HepG2 (cell line): ENCODE measurements at regions not wholly inside any gene's neighbourhood (a gene's known extent, or its start where the extent isn't known, plus 50 kb on each side); places are given as distances from the start of the nearest gene placed in this dataset.

Experiments
- ATAC-seq: fragments of 200-7000 bp; cut with Tn5 transposase; 3 replicates; pipeline ENCODE4 v1.9.1; 2020; ENCODE audit warnings: mild to moderate bottlenecking, moderate library complexity
- BruUV-seq: library from RNA; stranded (reverse); fragments of 400-500 nt; replicated peaks from 2 replicates; lab custom pipeline; 2021; lab: Mats Ljungman, UMichigan
- CTCF ChIA-PET: fragments of 300-600 bp; formaldehyde crosslinking; extraction: SDS; loops from one replicate; lab custom pipeline; 2021; ENCODE audit warnings: low total read pairs, inconsistent platforms, low intra/inter-chr PET ratio; lab: Yijun Ruan, JAX
- POLR2A ChIA-PET: fragments of 350-600 bp; sonication (Branson Sonifier 250); formaldehyde crosslinking; loops from one replicate; lab custom pipeline; 2020; ENCODE audit warnings: antibody characterized with exemption, inconsistent platforms; lab: Yijun Ruan, JAX
- DNase-seq: peaks from one replicate; pipeline ENCODE4 v3.0.0-alpha.2; 2015; ENCODE audit warnings: low spot score
- FAIRE-seq: peaks from 3 replicates; lab custom pipeline; 2011; peaks lifted over from hg19 to GRCh38; lab: Jason Lieb, UNC
- H2AFZ ChIP-seq: one replicate; pipeline ENCODE4 v1.6.1; 2011; ENCODE audit warnings: low read length, inconsistent platforms
- H3K27ac ChIP-seq: fragments of 300-600 bp; 3 replicates; pipeline ENCODE4 v1.8.0; 2011; ENCODE audit warnings: mixed run types, mild to moderate bottlenecking, mixed read lengths, low read length, inconsistent platforms; ENCODE audit not compliant: insufficient read depth; ENCODE audit errors: extremely low read length
- H3K27me3 ChIP-seq, 2 experiments: fragments of 200-600 bp in 1 of 2; 2 replicates in 1 of 2; 3 replicates in 1 of 2; pipeline versions ENCODE4 v1.6.0 to v1.8.0; 2011; ENCODE audit warnings: low read length in 2 of 2, mild to moderate bottlenecking in 2 of 2, moderate library complexity in 2 of 2, inconsistent platforms in 1 of 2; ENCODE audit not compliant: insufficient read depth in 2 of 2, control insufficient read depth in 1 of 2
- H3K36me3 ChIP-seq, 2 experiments: fragments of 200-600 bp in 1 of 2; replicated peaks in 1 of 2; 2 replicates in 1 of 2; 3 replicates in 1 of 2; pipeline versions ENCODE4 v1.5.1 to v1.8.0; 2011; ENCODE audit warnings: low read length in 2 of 2, inconsistent platforms in 1 of 2; ENCODE audit not compliant: insufficient read depth in 2 of 2, control insufficient read depth in 1 of 2
- H3K4me1 ChIP-seq: 2 replicates; pipeline ENCODE4 v1.5.1; 2012; ENCODE audit warnings: low read length, inconsistent platforms; ENCODE audit not compliant: insufficient read depth
- H3K4me2 ChIP-seq: 2 replicates; pipeline ENCODE4 v1.6.0; 2011; ENCODE audit warnings: low read depth, low read length, inconsistent platforms
- H3K4me3 ChIP-seq, 3 experiments: fragments of 200-600 bp in 1 of 3; sonication (generic), shearing (Covaris generic) in 1 of 3; replicated peaks in 1 of 3; 2 replicates each; pipeline ENCODE4 v1.5.1; 2011 to 2016; ENCODE audit warnings: low read length in 3 of 3, inconsistent platforms in 2 of 3, low read depth in 2 of 3, mild to moderate bottlenecking in 2 of 3, control low read depth in 1 of 3, mixed read lengths in 1 of 3; ENCODE audit not compliant: insufficient read depth in 1 of 3
- H3K79me2 ChIP-seq: one replicate; pipeline ENCODE4 v1.6.1; 2011; ENCODE audit warnings: low read length, inconsistent platforms; ENCODE audit not compliant: insufficient read depth
- H3K9ac ChIP-seq: 2 replicates; pipeline ENCODE4 v1.6.0; 2011; ENCODE audit warnings: mild to moderate bottlenecking, low read depth, low read length, inconsistent platforms; ENCODE audit not compliant: insufficient read depth
- H3K9me3 ChIP-seq: 2 replicates; pipeline ENCODE4 v1.5.1; 2012; ENCODE audit warnings: mild to moderate bottlenecking, low read length
- H4K20me1 ChIP-seq: 2 replicates; pipeline ENCODE4 v1.6.0; 2011; ENCODE audit warnings: inconsistent platforms, mild to moderate bottlenecking, low read length, moderate library complexity; ENCODE audit not compliant: insufficient read depth
- CHD2 ChIP-seq: IDR thresholded peaks from 2 replicates; pipeline ENCODE4 v1.6.1; 2011; ENCODE audit warnings: low read depth, low read length, improper control_type of control experiment
- GTF3A ChIP-seq: sonication (generic); formaldehyde crosslinking; conservative IDR thresholded peaks from 2 replicates; pipeline ENCODE4 v1.4.0; 2020; ENCODE audit warnings: mild to moderate bottlenecking, missing genetic modification reagents
- HMG20A ChIP-seq: IDR thresholded peaks from 2 replicates; pipeline ENCODE4 v1.6.1; 2016; ENCODE audit warnings: borderline replicate concordance
- HNRNPL ChIP-seq: fragments of 200-400 bp; formaldehyde crosslinking; IDR thresholded peaks from 2 replicates; pipeline ENCODE4 v1.6.1; 2017; ENCODE audit warnings: mild to moderate bottlenecking, low read depth, low read length
- HOXA9 ChIP-seq: sonication (generic); formaldehyde crosslinking; IDR thresholded peaks from 2 replicates; pipeline ENCODE4 v1.8.1; 2022; ENCODE audit warnings: missing genetic modification reagents, mild to moderate bottlenecking, moderate library complexity, borderline replicate concordance
- IRF2 ChIP-seq: IDR thresholded peaks from 2 replicates; pipeline ENCODE4 v1.6.1; 2018; ENCODE audit warnings: missing genetic modification reagents, missing compliant biosample characterization
- JUND ChIP-seq: sonication (generic); formaldehyde crosslinking; IDR thresholded peaks from 2 replicates; pipeline ENCODE4 v1.8.0; 2022; ENCODE audit warnings: mild to moderate bottlenecking, missing genetic modification reagents
- KDM6A ChIP-seq: IDR thresholded peaks from 2 replicates; pipeline ENCODE4 v1.6.1; 2016; ENCODE audit warnings: low read depth
- KMT2A ChIP-seq: sonication (generic); formaldehyde crosslinking; IDR thresholded peaks from 2 replicates; pipeline ENCODE4 v1.4.0; 2020; ENCODE audit warnings: missing genetic modification reagents
- KMT2B ChIP-seq: IDR thresholded peaks from 2 replicates; pipeline ENCODE4 v1.6.1; 2016; ENCODE audit warnings: missing genetic modification reagents, missing compliant biosample characterization
- NRL ChIP-seq: sonication (generic); formaldehyde crosslinking; IDR thresholded peaks from 2 replicates; pipeline ENCODE4 v1.5.0; 2020; ENCODE audit warnings: missing genetic modification reagents, mild to moderate bottlenecking, moderate library complexity, borderline replicate concordance
- SATB2 ChIP-seq: sonication (generic); formaldehyde crosslinking; IDR thresholded peaks from 2 replicates; pipeline ENCODE4 v1.5.0; 2020; ENCODE audit warnings: missing genetic modification reagents
- ZNF33B ChIP-seq: sonication (generic); formaldehyde crosslinking; IDR thresholded peaks from 2 replicates; pipeline ENCODE4 v1.5.1; 2020; ENCODE audit warnings: mild to moderate bottlenecking, missing genetic modification reagents
- ZNF879 ChIP-seq: sonication (generic); formaldehyde crosslinking; IDR thresholded peaks from 2 replicates; pipeline ENCODE4 v1.8.1; 2023; ENCODE audit warnings: missing genetic modification reagents
- ZSCAN20 ChIP-seq: sonication (generic); formaldehyde crosslinking; IDR thresholded peaks from 2 replicates; pipeline ENCODE4 v1.4.0; 2020; ENCODE audit warnings: missing genetic modification reagents, mild to moderate bottlenecking, borderline replicate concordance
- WGBS: methylation state at CpG from one replicate; pipeline ENCODE4 v1.1.6; 2017; ENCODE audit warnings: low lambda C conversion rate; 5-methylcytosine and 5-hydroxymethylcytosine counted together
- in situ Hi-C: cut with HindIII; loops from 2 replicates; pipeline ENCODE4 v1.10.0; 2017; ENCODE audit warnings: low pct_unique_long_range_greater_than_20kb; ENCODE audit not compliant: extremely low pct_ligation_motif_present
- intact Hi-C: fragments of 100-400 bp; cut with micrococcal nuclease; formaldehyde crosslinking; loops from one replicate; pipeline ENCODE4 v1.10.0; 2022; ENCODE audit not compliant: unreplicated experiment
- TF ChIP-seq, protein P1 (sequence below): sonication (generic); formaldehyde crosslinking; IDR thresholded peaks from 2 replicates; pipeline ENCODE4 v1.8.1; 2023; ENCODE audit warnings: mild to moderate bottlenecking, moderate library complexity, missing genetic modification reagents
- TF ChIP-seq, protein P2 (sequence below): sonication (generic); formaldehyde crosslinking; IDR thresholded peaks from 2 replicates; pipeline ENCODE4 v1.8.0; 2022; ENCODE audit warnings: missing genetic modification reagents, mild to moderate bottlenecking, moderate library complexity, borderline replicate concordance

DNA sequence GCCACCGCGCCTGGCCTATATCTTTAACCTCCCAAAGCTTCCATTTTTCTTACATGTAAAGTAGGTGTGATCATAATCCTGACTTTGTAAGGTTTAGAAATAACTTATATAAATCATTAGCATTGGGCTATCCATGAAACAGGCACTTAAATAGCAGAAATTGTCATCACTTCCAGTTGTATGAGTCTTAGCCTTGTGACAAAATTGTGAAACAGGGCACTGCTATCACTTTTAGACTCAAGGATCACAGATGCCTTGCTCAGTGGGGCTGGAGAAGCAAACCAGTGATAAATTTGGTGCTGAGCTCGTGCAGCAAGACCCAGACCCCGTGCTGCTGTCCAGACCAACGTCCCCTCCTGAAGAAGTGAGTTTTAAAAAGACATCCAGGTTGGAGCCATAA, 209.7 kb downstream of the KATNAL1 start:
- Histone ChIP-seq H3K27ac (no peak overlapping the region), H3K27me3 (peaks cover 1 to 19% of the 10 kb centered on the region in 2 experiments; a peak in 1 of 5 replicates), H4K20me1 (no peaks in the 10 kb centered on the region), H2AFZ (no peak overlapping the region), H3K9me3 (no peaks in the 10 kb centered on the region), H3K4me2 (no peak overlapping the region), H3K36me3 (no peaks in the 10 kb centered on the region), H3K4me1 (no peaks in the 10 kb centered on the region), H3K79me2 (no peaks in the 10 kb centered on the region), H3K9ac (no peak overlapping the region), H3K4me3 (no peak overlapping the region)
- no TSS peak for BruUV-seq
- ChIA-PET CTCF (no interaction called here), POLR2A (no interaction called here)
- no peak for DNase-seq
- FAIRE-seq: no peak
- intact Hi-C loops (no loop called here), in situ Hi-C loops (no loop called here)
- TF ChIP-seq HOXA9 (CRISPR knock-in tag) (no peak), HMG20A (CRISPR knock-in tag) (no peak), ZNF33B (no peak), CHD2 (no peak), KMT2B (CRISPR knock-in tag) (no peak), NRL (CRISPR knock-in tag) (no peak), KDM6A (CRISPR knock-in tag) (no peak), GTF3A (CRISPR knock-in tag) (no peak), IRF2 (CRISPR knock-in tag) (no peak), ZNF879 (CRISPR knock-in tag) (no peak), SATB2 (no peak), HNRNPL (no peak), KMT2A (no peak), JUND (no peak), ZSCAN20 (CRISPR knock-in tag) (no peak)
- TF ChIP-seq, protein P1, sequence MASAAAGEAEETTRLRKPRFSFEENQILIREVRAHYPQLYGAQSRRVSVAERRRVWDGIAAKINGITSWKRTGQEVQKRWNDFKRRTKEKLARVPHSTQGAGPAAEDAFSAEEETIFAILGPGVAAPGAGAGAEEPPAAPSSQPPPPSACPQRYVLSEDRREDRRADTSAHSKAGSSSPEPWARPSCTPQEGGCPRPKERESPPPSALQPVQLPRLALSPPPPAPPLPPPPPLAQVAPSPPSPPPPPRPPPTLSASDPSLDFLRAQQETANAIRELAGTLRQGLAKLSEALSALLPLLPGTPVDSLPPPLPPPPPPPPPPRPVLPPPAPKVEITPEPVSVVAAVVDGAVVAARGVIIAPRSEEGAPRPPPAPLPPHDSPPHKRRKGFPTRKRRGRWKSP (CRISPR knock-in tag): no peak
- TF ChIP-seq, protein P2, sequence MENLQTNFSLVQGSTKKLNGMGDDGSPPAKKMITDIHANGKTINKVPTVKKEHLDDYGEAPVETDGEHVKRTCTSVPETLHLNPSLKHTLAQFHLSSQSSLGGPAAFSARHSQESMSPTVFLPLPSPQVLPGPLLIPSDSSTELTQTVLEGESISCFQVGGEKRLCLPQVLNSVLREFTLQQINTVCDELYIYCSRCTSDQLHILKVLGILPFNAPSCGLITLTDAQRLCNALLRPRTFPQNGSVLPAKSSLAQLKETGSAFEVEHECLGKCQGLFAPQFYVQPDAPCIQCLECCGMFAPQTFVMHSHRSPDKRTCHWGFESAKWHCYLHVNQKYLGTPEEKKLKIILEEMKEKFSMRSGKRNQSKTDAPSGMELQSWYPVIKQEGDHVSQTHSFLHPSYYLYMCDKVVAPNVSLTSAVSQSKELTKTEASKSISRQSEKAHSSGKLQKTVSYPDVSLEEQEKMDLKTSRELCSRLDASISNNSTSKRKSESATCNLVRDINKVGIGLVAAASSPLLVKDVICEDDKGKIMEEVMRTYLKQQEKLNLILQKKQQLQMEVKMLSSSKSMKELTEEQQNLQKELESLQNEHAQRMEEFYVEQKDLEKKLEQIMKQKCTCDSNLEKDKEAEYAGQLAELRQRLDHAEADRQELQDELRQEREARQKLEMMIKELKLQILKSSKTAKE: no peak
- no peak for ATAC-seq
- WGBS: 40% methylated on average over 5 of the region's 5 CpGs
